Stomach (tissue), 8 donors: ENCODE measurements at regions not wholly inside any gene's neighbourhood (a gene's known extent, or its start where the extent isn't known, plus 50 kb on each side); places are given as distances from the start of the nearest gene placed in this dataset.

Experiments used
- DNase-seq, 2 donors: peaks; one replicate each; pipeline versions ENCODE4 v3.0.0 to v3.0.0-alpha.2; 2013 to 2019
- H3K27ac ChIP-seq, 5 donors: fragments of 200-600 bp in 4 of 5; sonication (generic) in 4 of 5; one replicate each; pipeline ENCODE4 v1.5.1; 2013 to 2019; ENCODE audit warnings: mild to moderate bottlenecking in 1 of 5, moderate library complexity in 1 of 5
- H3K27me3 ChIP-seq, 3 donors: fragments of 200-600 bp; sonication (generic); one replicate each; pipeline ENCODE4 v1.5.1; 2017 to 2019; ENCODE audit warnings: mixed run types in 1 of 3
- H3K36me3 ChIP-seq, 4 donors: fragments of 200-600 bp; sonication (generic); 1 replicate in 3 of 4; 2 replicates in 1 of 4; pipeline ENCODE4 v1.5.1; 2016 to 2019
- H3K4me1 ChIP-seq, 4 donors: fragments of 200-600 bp; sonication (generic); one replicate each; pipeline ENCODE4 v1.5.1; 2016 to 2019
- H3K4me3 ChIP-seq, 4 donors: fragments of 200-600 bp; sonication (generic) in 3 of 4; one replicate each; pipeline ENCODE4 v1.5.1; 2016 to 2019; ENCODE audit warnings: mild to moderate bottlenecking in 1 of 4
- H3K9me3 ChIP-seq, 4 donors: fragments of 200-600 bp; sonication (generic); one replicate each; pipeline ENCODE4 v1.5.1; 2016 to 2019
- EP300 ChIP-seq: sonication (generic); formaldehyde crosslinking; IDR thresholded peaks from one replicate; pipeline ENCODE4 v1.6.1; 2017; ENCODE audit warnings: antibody characterized with exemption
- POLR2A ChIP-seq, 4 donors: fragments of 450-650 bp; IDR thresholded peaks; one replicate each; pipeline ENCODE4 v1.6.1; 2016; ENCODE audit warnings: antibody characterized with exemption in 4 of 4, control low read depth in 2 of 4, mild to moderate bottlenecking in 1 of 4, moderate library complexity in 1 of 4
- POLR2AphosphoS5 ChIP-seq, 3 donors: sonication (generic); formaldehyde crosslinking; IDR thresholded peaks; one replicate each; pipeline ENCODE4 v1.6.1; 2016; ENCODE audit warnings: antibody characterized with exemption in 3 of 3
- WGBS, 5 donors: extraction: QIAGEN DNeasy Blood & Tissue Kit in 3 of 5; methylation state at CpG; one replicate each; pipeline versions ENCODE4 v1.1.5 to v1.1.7; 2013 to 2018; 5-methylcytosine and 5-hydroxymethylcytosine counted together
- intact Hi-C: fragments of 100-400 bp; cut with DNase I; formaldehyde crosslinking; loops from one replicate; pipeline ENCODE4 v1.15.1; 2023; ENCODE audit warnings: low total_unique reads
- TF ChIP-seq, protein P1 (sequence below), 7 experiments: fragments of 450-650 bp in 4 of 7; fragments of 200-600 bp in 3 of 7; sonication (generic) in 3 of 7; IDR thresholded peaks; one replicate each; pipeline ENCODE4 v1.5.1; 2016 to 2019; ENCODE audit warnings: antibody characterized with exemption in 7 of 7, control low read depth in 2 of 7, mild to moderate bottlenecking in 1 of 7
- donor health status: healthy with polysubstance abuse.
- donor health status: Bipolar disorder and iron deficiency.
- donor health status: healthy.

DNA sequence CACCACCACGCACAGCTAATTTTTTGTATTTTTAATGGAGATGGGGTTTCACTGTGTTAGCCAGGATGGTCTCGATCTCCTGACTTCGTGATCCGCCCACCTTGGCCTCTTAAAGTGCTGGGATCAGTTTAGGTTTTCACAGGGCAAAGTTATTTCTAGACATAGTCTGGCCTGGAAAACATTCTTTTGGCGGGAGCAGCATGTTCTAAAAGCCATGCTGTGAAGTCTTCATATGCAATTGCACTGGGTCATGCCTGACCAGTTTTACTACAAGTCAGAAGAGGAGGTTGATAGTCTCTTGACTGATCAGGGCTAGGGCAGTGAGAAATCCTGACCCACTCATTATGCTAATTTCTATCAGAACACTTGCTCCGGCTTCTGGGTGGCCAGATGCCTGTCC lies 131.6 kb upstream of the POU3F1 start:
- TF ChIP-seq, protein P1, sequence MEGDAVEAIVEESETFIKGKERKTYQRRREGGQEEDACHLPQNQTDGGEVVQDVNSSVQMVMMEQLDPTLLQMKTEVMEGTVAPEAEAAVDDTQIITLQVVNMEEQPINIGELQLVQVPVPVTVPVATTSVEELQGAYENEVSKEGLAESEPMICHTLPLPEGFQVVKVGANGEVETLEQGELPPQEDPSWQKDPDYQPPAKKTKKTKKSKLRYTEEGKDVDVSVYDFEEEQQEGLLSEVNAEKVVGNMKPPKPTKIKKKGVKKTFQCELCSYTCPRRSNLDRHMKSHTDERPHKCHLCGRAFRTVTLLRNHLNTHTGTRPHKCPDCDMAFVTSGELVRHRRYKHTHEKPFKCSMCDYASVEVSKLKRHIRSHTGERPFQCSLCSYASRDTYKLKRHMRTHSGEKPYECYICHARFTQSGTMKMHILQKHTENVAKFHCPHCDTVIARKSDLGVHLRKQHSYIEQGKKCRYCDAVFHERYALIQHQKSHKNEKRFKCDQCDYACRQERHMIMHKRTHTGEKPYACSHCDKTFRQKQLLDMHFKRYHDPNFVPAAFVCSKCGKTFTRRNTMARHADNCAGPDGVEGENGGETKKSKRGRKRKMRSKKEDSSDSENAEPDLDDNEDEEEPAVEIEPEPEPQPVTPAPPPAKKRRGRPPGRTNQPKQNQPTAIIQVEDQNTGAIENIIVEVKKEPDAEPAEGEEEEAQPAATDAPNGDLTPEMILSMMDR (IDR thresholded peaks at IDR 0.05), result no peak
- TF ChIP-seq POLR2AphosphoS5 (IDR thresholded peaks at IDR 0.05) (no peak), POLR2A (IDR thresholded peaks at IDR 0.05) (no peak), EP300 (no peak)
- Histone ChIP-seq H3K4me3 (no peak overlapping the region), H3K27me3 (peaks cover 0 to 8% (median 3%) of the 10 kb centered on the region in 3 donors), H3K27ac (no peak overlapping the region), H3K4me1 (no peaks in the 10 kb centered on the region), H3K9me3 (no peaks in the 10 kb centered on the region), H3K36me3 (no peaks in the 10 kb centered on the region)
- intact Hi-C loops, result no loop called here
- no peak for DNase-seq
- WGBS, 5 donors, result 79 to 92% (median 86%) methylated on average over 6 of the region's 6 CpGs

DNA sequence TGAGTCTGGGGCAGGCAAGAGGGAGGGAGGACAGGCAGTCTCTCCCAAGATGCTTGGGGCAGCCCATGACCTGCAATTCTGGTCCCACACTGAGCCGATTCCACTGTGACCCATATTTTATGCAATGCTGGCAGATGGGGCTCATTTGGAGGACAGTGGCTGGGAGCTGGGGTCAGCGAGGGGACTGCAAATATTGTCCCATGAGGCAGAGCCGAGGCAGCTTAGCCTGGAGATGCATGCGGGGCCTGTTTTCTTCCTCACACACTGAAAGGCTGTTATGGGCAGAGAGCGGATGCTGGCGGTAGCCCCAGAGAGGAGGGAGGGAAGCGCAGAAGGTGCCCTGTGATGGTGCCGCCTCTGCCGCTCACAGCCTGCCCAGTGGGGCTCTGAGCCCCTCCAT lies 128.5 kb upstream of the POU3F1 start:
- no peaks in the 10 kb centered on the region for H3K27me3 ChIP-seq
- H3K4me1 ChIP-seq, result no peaks in the 10 kb centered on the region
- no peak overlapping the region for H3K27ac ChIP-seq
- WGBS, 5 donors, result 71 to 81% (median 78%) methylated on average over 9 of the region's 9 CpGs
- H3K4me3 ChIP-seq, result no peak overlapping the region
- TF ChIP-seq POLR2AphosphoS5 (IDR thresholded peaks at IDR 0.05) (no peak), POLR2A (IDR thresholded peaks at IDR 0.05) (no peak), EP300 (no peak)
- TF ChIP-seq, protein P1 (IDR thresholded peaks at IDR 0.05), result no peak
- no peak for DNase-seq
- no peaks in the 10 kb centered on the region for H3K36me3 ChIP-seq
- no peaks in the 10 kb centered on the region for H3K9me3 ChIP-seq
- intact Hi-C loops, result no loop called here

GRCh38 chr1:38173848-38174247 lies 127.3 kb upstream of the POU3F1 start:
- H3K9me3 ChIP-seq, result no peaks in the 10 kb centered on the region
- TF ChIP-seq POLR2AphosphoS5 (IDR thresholded peaks at IDR 0.05) (no peak), POLR2A (IDR thresholded peaks at IDR 0.05) (no peak), EP300 (no peak)
- TF ChIP-seq, protein P1 (IDR thresholded peaks at IDR 0.05), result no peak
- intact Hi-C loops, result no loop called here
- DNase-seq, result no peak
- 80 to 88% (median 85%) methylated on average over 5 of the region's 5 CpGs for WGBS, 5 donors
- no peak overlapping the region for H3K27ac ChIP-seq
- no peaks in the 10 kb centered on the region for H3K36me3 ChIP-seq
- no peaks in the 10 kb centered on the region for H3K27me3 ChIP-seq
- no peaks in the 10 kb centered on the region for H3K4me1 ChIP-seq
- H3K4me3 ChIP-seq, result no peak overlapping the region

- no peak for DNase-seq
- intact Hi-C loops, result no loop called here
- no peaks in the 10 kb centered on the region for H3K4me1 ChIP-seq
- no peak overlapping the region for H3K27ac ChIP-seq
- H3K27me3 ChIP-seq, result no peaks in the 10 kb centered on the region
- H3K9me3 ChIP-seq, result no peaks in the 10 kb centered on the region
- H3K36me3 ChIP-seq, result no peaks in the 10 kb centered on the region
- TF ChIP-seq POLR2A (IDR thresholded peaks at IDR 0.05) (no peak), POLR2AphosphoS5 (IDR thresholded peaks at IDR 0.05) (no peak), EP300 (no peak)
- TF ChIP-seq, protein P1 (IDR thresholded peaks at IDR 0.05), result no peak
- no peak overlapping the region for H3K4me3 ChIP-seq
- 66 to 86% (median 77%) methylated on average over 6 of the region's 6 CpGs for WGBS, 5 donors
These were observed 126.7 kb upstream of the POU3F1 start for GRCh38 chr1:38173157-38173831.
